Transverse colon (tissue), 4 donors: ENCODE measurements at regions not wholly inside any gene's neighbourhood (a gene's known extent, or its start where the extent isn't known, plus 50 kb on each side); places are given as distances from the start of the nearest gene placed in this dataset.

Experiments used
- DNase-seq: peaks from one replicate; pipeline ENCODE4 v3.0.0-alpha.2; 2019
- H3K27ac ChIP-seq, 4 donors: fragments of 200-600 bp; sonication (generic); 2 replicates each; pipeline ENCODE4 v1.5.1; 2016 to 2018; ENCODE audit warnings: inconsistent platforms in 4 of 4
- H3K27me3 ChIP-seq: fragments of 200-600 bp; sonication (generic); 2 replicates; pipeline ENCODE4 v1.5.1; 2017; ENCODE audit warnings: inconsistent platforms
- H3K36me3 ChIP-seq, 4 donors: fragments of 200-600 bp; sonication (generic); 2 replicates each; pipeline ENCODE4 v1.5.1; 2017 to 2019; ENCODE audit warnings: inconsistent platforms in 4 of 4
- H3K4me1 ChIP-seq, 4 donors: fragments of 200-600 bp; sonication (generic); 2 replicates each; pipeline ENCODE4 v1.5.1; 2017 to 2020; ENCODE audit warnings: inconsistent platforms in 4 of 4
- H3K4me3 ChIP-seq, 4 donors: fragments of 200-600 bp; sonication (generic); 1 replicate in 1 of 4; 2 replicates in 3 of 4; pipeline versions ENCODE4 v1.5.1 to v1.6.1; 2017 to 2019; ENCODE audit warnings: inconsistent platforms in 4 of 4
- H3K9me3 ChIP-seq, 2 donors: fragments of 200-600 bp; sonication (generic); 2 replicates each; pipeline ENCODE4 v1.5.1; 2017 to 2019; ENCODE audit warnings: inconsistent platforms in 2 of 2
- EP300 ChIP-seq: sonication (generic); formaldehyde crosslinking; IDR thresholded peaks from one replicate; pipeline ENCODE4 v1.6.1; 2017; ENCODE audit warnings: antibody characterized with exemption, low read depth
- POLR2A ChIP-seq: fragments of 450-650 bp; IDR thresholded peaks from one replicate; pipeline ENCODE4 v1.6.1; 2016; ENCODE audit warnings: antibody characterized with exemption, mild to moderate bottlenecking, moderate library complexity
- POLR2AphosphoS5 ChIP-seq, 3 donors: sonication (generic); formaldehyde crosslinking; IDR thresholded peaks; one replicate each; pipeline ENCODE4 v1.6.1; 2016; ENCODE audit warnings: antibody characterized with exemption in 3 of 3
- WGBS, 2 donors: methylation state at CpG; one replicate each; pipeline ENCODE4 v1.1.5; 2018; ENCODE audit warnings: low coverage in 1 of 2; 5-methylcytosine and 5-hydroxymethylcytosine counted together
- in situ Hi-C, 4 donors: fragments of 200-750 bp; cut with MboI; loops; one replicate each; pipeline versions ENCODE4 v1.15.0 to v1.15.1; 2017; ENCODE audit warnings: low sequenced_read_pairs in 3 of 4, low pct_ligation_motif_present in 1 of 4, low pct_unique_long_range_greater_than_20kb in 1 of 4
- intact Hi-C: fragments of 100-400 bp; cut with DNase I; formaldehyde crosslinking; loops from one replicate; pipeline ENCODE4 v1.15.1; 2023; ENCODE audit warnings: low total_unique reads
- TF ChIP-seq, protein P1 (sequence below), 5 experiments: fragments of 200-600 bp in 3 of 5; fragments of 450-650 bp in 2 of 5; sonication (generic) in 3 of 5; IDR thresholded peaks; 1 replicate in 2 of 5; 2 replicates in 3 of 5; pipeline ENCODE4 v1.5.1; 2016 to 2017; ENCODE audit warnings: antibody characterized with exemption in 5 of 5, inconsistent platforms in 3 of 5, mild to moderate bottlenecking in 2 of 5, moderate library complexity in 1 of 5

DNA sequence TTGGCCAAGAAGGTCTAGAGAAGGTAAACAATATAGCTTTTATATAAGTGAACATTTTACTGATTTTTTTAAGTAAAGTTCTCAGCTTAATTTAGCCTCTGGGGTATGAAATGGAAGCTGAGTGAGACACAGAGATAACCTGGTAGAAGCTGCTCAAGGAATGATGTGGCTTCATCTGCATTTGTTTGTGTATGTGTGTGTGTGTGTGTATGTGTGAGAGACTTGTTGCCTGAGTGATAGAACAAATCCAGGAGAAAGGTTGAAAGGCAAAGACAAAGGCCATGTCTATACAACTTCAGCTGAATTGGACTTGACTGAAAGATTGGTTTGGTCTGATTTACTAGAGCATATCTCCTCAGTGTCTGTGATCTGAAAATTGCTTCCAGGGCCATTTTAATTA lies 63.6 kb downstream of the PCDH7 start:
- no peak overlapping the region for H3K27ac ChIP-seq

DNA sequence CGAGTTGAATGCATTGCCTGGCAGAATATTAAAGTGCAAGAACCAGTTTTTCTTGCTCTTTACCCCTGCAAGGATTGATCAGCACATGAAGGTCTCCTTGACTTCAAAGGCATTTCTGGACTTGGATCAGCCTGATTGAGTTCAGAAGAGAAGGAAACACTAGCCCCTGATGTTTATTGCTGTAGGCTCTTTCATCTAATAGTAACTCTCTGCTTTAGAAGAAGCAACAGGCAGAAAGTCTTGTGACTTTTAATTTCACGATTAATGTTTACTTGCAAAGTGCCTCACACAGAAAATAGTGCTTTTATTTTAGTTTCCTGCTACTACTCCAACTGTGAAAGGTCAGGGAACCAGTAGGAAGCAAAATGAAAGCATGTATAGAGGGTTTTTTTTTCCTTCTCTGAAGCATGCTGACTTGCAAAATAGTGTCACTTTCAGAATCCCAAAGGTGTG lies 69.1 kb downstream of the PCDH7 start:
- Histone ChIP-seq H3K36me3 (no peaks in the 10 kb centered on the region), H3K27me3 (no peaks in the 10 kb centered on the region), H3K27ac (no peak overlapping the region), H3K9me3 (no peaks in the 10 kb centered on the region), H3K4me3 (no peak overlapping the region), H3K4me1 (peaks cover 0 to 10% (median 0%) of the 10 kb centered on the region in 4 donors)
- DNase-seq = no peak
- in situ Hi-C loops = no loop called here
- TF ChIP-seq POLR2AphosphoS5 (IDR thresholded peaks at IDR 0.05) (no peak), EP300 (no peak), POLR2A (no peak)
- TF ChIP-seq, protein P1, sequence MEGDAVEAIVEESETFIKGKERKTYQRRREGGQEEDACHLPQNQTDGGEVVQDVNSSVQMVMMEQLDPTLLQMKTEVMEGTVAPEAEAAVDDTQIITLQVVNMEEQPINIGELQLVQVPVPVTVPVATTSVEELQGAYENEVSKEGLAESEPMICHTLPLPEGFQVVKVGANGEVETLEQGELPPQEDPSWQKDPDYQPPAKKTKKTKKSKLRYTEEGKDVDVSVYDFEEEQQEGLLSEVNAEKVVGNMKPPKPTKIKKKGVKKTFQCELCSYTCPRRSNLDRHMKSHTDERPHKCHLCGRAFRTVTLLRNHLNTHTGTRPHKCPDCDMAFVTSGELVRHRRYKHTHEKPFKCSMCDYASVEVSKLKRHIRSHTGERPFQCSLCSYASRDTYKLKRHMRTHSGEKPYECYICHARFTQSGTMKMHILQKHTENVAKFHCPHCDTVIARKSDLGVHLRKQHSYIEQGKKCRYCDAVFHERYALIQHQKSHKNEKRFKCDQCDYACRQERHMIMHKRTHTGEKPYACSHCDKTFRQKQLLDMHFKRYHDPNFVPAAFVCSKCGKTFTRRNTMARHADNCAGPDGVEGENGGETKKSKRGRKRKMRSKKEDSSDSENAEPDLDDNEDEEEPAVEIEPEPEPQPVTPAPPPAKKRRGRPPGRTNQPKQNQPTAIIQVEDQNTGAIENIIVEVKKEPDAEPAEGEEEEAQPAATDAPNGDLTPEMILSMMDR (IDR thresholded peaks at IDR 0.05) = no peak
- intact Hi-C loops = no loop called here
- 0 to 8% methylated on average over 1 to 2 of the region's 2 CpGs for WGBS, 2 donors

More for the DNA sequence above, 63.6 kb downstream of the PCDH7 start:
- DNase-seq = no peak
- in situ Hi-C loops = no loop called here
- intact Hi-C loops = no loop called here
- Histone ChIP-seq H3K9me3 (no peaks in the 10 kb centered on the region), H3K36me3 (no peaks in the 10 kb centered on the region), H3K4me1 (no peaks in the 10 kb centered on the region), H3K27me3 (no peaks in the 10 kb centered on the region), H3K4me3 (no peak overlapping the region)
- TF ChIP-seq EP300 (no peak), POLR2A (no peak), POLR2AphosphoS5 (IDR thresholded peaks at IDR 0.05) (no peak)
- TF ChIP-seq, protein P1 (IDR thresholded peaks at IDR 0.05) = no peak

DNA sequence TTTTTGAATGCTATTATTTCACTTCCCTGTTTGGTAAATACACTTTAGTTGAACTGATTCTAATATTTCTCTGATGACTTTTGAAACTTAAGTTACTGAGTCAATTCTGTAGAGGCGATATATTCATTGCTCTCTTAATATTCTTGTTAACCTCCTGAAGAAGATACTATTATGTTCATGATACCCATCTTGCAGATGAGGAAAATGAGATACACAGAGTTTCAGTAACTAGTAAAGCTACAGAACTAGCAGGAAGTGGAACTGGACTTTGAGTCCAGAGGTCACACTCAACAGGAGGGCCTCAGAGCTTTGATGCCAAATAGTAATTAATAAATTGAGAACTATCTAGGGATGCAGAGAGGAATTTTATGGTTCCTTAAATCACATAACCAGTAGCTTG lies 70.0 kb downstream of the PCDH7 start:
- DNase-seq = no peak
- Histone ChIP-seq H3K27ac (no peak overlapping the region), H3K9me3 (no peaks in the 10 kb centered on the region), H3K36me3 (no peaks in the 10 kb centered on the region), H3K27me3 (no peaks in the 10 kb centered on the region), H3K4me1 (peaks cover 0 to 10% (median 0%) of the 10 kb centered on the region in 4 donors), H3K4me3 (no peak overlapping the region)
- no peak for TF ChIP-seq POLR2A
- TF ChIP-seq, protein P1 (IDR thresholded peaks at IDR 0.05) = no peak
- in situ Hi-C loops (no loop called here), intact Hi-C loops (no loop called here)
- 82 to 85% methylated on average over 1 of the region's 1 CpG for WGBS, 2 donors

DNA sequence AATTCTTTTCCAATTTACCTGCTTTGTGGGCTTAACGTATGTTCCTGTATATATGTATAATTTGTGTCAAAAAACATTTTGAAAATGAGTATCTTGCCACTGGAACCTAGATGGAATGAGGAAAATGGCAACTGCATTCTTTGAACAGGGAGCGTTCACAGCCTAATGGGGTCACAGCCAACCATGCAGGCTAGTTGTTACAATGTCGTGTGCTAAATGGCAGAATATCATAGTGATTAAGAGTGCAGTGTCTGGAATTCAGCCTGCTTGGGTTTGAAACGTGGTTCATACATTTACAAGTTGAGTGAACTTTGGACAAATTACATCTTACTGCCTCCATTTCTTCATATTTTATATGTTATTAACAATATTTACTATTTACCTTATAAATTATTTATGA lies 70.8 kb downstream of the PCDH7 start:
- no peaks in the 10 kb centered on the region for H3K27me3 ChIP-seq
- no peaks in the 10 kb centered on the region for H3K9me3 ChIP-seq
- no peak overlapping the region for H3K4me3 ChIP-seq
- in situ Hi-C loops (no loop called here), intact Hi-C loops (no loop called here)
- 73 to 82% methylated on average over 4 of the region's 4 CpGs for WGBS, 2 donors
- H3K36me3 ChIP-seq = no peaks in the 10 kb centered on the region
- TF ChIP-seq POLR2AphosphoS5 (IDR thresholded peaks at IDR 0.05) (no peak), POLR2A (no peak), EP300 (no peak)
- TF ChIP-seq, protein P1 (IDR thresholded peaks at IDR 0.05) = no peak
- H3K4me1 ChIP-seq = peaks cover 0 to 10% (median 0%) of the 10 kb centered on the region in 4 donors
- DNase-seq = no peak
- no peak overlapping the region for H3K27ac ChIP-seq
